ENCODE measurements at regions not wholly inside any gene's neighbourhood (a gene's known extent, or its start where the extent isn't known, plus 50 kb on each side); places are given as distances from the start of the nearest gene placed in this dataset.
A peak's percentile ranks its signal among the peaks of the same experiment; 100 is the strongest.

DNA sequence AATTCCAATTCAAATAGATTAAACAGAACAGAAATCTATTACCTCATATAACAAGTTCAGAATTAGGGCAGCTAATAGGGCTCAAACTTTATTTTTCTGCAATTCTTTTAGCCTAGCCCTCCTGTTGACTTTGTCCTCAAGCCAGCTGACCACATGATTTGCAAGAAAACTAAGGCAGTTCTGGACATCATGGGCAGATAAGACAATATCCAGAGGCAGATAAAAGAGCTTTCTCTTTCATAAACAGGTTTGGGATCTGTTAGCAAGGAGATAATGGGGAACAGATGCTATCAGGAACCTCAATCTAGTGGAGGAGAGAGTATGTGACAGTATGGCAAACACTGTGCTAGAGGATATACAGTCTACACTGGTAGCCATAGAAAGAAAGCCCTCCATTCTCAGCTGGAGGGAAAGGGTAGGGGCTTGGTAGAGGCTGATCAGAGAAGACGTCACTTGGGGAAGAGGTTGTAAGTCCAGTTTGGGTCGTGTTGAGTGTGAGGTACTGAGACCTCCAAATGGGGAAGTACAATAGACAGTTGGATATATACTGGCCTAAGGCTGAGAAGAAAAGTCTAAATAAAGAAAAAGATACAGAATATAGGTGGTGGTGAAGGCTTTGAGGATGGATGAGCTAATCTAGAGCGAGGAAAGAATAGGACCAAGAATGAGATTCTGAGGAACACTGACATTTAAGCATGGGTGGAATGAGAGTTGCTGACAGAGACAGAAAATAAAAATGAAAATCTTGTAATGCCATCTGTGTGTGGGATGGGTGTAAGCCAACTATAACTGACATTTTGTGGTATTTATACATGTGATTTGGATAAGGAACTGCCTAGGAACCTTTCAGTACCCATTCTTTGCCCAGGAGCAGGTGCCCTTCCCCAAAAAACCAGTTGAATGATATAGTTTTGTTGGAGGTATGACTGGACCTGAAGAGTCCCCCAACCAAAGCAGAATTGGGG is 67.4 kb downstream of the CYB561 start (continued):
- TF ChIP-seq TEAD4 (IDR thresholded peaks at IDR 0.05; ENCODE audit: low read length), result peak; percentile 77
- TF ChIP-seq TEAD4 (CRISPR knock-in tag; IDR thresholded peaks at IDR 0.05; ENCODE audit: borderline replicate concordance), result no peak
- 0 out of 2 replicates have a peak, but pooled peaks have one; percentile 35 for TF ChIP-seq ZNF316 (IDR thresholded peaks at IDR 0.05)
- 0 out of 2 replicates have a peak, but pooled peaks have one; percentile 30 for TF ChIP-seq KLF16 (IDR thresholded peaks at IDR 0.05)
- TF ChIP-seq, protein P1, sequence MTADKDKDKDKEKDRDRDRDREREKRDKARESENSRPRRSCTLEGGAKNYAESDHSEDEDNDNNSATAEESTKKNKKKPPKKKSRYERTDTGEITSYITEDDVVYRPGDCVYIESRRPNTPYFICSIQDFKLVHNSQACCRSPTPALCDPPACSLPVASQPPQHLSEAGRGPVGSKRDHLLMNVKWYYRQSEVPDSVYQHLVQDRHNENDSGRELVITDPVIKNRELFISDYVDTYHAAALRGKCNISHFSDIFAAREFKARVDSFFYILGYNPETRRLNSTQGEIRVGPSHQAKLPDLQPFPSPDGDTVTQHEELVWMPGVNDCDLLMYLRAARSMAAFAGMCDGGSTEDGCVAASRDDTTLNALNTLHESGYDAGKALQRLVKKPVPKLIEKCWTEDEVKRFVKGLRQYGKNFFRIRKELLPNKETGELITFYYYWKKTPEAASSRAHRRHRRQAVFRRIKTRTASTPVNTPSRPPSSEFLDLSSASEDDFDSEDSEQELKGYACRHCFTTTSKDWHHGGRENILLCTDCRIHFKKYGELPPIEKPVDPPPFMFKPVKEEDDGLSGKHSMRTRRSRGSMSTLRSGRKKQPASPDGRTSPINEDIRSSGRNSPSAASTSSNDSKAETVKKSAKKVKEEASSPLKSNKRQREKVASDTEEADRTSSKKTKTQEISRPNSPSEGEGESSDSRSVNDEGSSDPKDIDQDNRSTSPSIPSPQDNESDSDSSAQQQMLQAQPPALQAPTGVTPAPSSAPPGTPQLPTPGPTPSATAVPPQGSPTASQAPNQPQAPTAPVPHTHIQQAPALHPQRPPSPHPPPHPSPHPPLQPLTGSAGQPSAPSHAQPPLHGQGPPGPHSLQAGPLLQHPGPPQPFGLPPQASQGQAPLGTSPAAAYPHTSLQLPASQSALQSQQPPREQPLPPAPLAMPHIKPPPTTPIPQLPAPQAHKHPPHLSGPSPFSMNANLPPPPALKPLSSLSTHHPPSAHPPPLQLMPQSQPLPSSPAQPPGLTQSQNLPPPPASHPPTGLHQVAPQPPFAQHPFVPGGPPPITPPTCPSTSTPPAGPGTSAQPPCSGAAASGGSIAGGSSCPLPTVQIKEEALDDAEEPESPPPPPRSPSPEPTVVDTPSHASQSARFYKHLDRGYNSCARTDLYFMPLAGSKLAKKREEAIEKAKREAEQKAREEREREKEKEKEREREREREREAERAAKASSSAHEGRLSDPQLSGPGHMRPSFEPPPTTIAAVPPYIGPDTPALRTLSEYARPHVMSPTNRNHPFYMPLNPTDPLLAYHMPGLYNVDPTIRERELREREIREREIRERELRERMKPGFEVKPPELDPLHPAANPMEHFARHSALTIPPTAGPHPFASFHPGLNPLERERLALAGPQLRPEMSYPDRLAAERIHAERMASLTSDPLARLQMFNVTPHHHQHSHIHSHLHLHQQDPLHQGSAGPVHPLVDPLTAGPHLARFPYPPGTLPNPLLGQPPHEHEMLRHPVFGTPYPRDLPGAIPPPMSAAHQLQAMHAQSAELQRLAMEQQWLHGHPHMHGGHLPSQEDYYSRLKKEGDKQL (CRISPR knock-in tag; IDR thresholded peaks at IDR 0.05; ENCODE audit: borderline replicate concordance), result no peak
- no peak for TF ChIP-seq ZBTB8A (IDR thresholded peaks at IDR 0.05; ENCODE audit: partially characterized antibody)
- TF ChIP-seq SMARCC2 (IDR thresholded peaks at IDR 0.05; ENCODE audit: low read depth), result peak; percentile 47; the same call in 1 of the 2 replicates
- TF ChIP-seq SOX6 (IDR thresholded peaks at IDR 0.05), result peak; percentile 88
- TF ChIP-seq ZNF830 (CRISPR knock-in tag; IDR thresholded peaks at IDR 0.05), result no peak
- TF ChIP-seq, protein P2, sequence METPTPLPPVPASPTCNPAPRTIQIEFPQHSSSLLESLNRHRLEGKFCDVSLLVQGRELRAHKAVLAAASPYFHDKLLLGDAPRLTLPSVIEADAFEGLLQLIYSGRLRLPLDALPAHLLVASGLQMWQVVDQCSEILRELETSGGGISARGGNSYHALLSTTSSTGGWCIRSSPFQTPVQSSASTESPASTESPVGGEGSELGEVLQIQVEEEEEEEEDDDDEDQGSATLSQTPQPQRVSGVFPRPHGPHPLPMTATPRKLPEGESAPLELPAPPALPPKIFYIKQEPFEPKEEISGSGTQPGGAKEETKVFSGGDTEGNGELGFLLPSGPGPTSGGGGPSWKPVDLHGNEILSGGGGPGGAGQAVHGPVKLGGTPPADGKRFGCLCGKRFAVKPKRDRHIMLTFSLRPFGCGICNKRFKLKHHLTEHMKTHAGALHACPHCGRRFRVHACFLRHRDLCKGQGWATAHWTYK (CRISPR knock-in tag; IDR thresholded peaks at IDR 0.05), result 0 out of 2 replicates have a peak, but pooled peaks have one; percentile 18
- TF ChIP-seq FOXM1 (IDR thresholded peaks at IDR 0.05; ENCODE audit: low read depth), result peak; percentile 14; the same call in 1 of the 2 replicates
- TF ChIP-seq FOXM1 (CRISPR knock-in tag; IDR thresholded peaks at IDR 0.05; ENCODE audit: low read depth), result no peak
- TF ChIP-seq FOSL1 (tag; conservative IDR thresholded peaks at IDR 0.05), result peak; percentile 42; the same call in 1 of the 2 replicates
- TF ChIP-seq, protein P3, sequence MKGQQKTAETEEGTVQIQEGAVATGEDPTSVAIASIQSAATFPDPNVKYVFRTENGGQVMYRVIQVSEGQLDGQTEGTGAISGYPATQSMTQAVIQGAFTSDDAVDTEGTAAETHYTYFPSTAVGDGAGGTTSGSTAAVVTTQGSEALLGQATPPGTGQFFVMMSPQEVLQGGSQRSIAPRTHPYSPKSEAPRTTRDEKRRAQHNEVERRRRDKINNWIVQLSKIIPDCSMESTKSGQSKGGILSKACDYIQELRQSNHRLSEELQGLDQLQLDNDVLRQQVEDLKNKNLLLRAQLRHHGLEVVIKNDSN (CRISPR knock-in tag; IDR thresholded peaks at IDR 0.05), result no peak
- no peak for TF ChIP-seq DMBX1 (CRISPR knock-in tag; IDR thresholded peaks at IDR 0.05; ENCODE audit: borderline replicate concordance)
- no peak for TF ChIP-seq JUND (IDR thresholded peaks at IDR 0.05; ENCODE audit: borderline replicate concordance, low read depth, low read length)
- peak; percentile 42; the same call in 1 of the 3 replicates for TF ChIP-seq JUND (tag; IDR thresholded peaks at IDR 0.05; ENCODE audit: borderline replicate concordance, low read depth, low read length)
- TF ChIP-seq SMARCA4 (IDR thresholded peaks at IDR 0.05), result peak; percentile 58; the same call in 1 of the 2 replicates
- TF ChIP-seq NCOR1 (IDR thresholded peaks at IDR 0.05), result peak; percentile 28
- no peak for TF ChIP-seq HNRNPLL (IDR thresholded peaks at IDR 0.05; ENCODE audit: low read depth, low read length, poor library complexity, severe bottlenecking)
- peak; percentile 20; the same call in 1 of the 2 replicates for TF ChIP-seq TCF3 (CRISPR knock-in tag; IDR thresholded peaks at IDR 0.05)
